Panc1 (cell line): ENCODE measurements at regions not wholly inside any gene's neighbourhood (a gene's known extent, or its start where the extent isn't known, plus 50 kb on each side); places are given as distances from the start of the nearest gene placed in this dataset.

ENCODE experiments used
- POLR2AphosphoS5 ChIP-seq: IDR thresholded peaks from 2 replicates; pipeline ENCODE4 v1.6.1; 2012; ENCODE audit warnings: mild to moderate bottlenecking, low read depth, low read length, moderate library complexity
- TCF7L2 ChIP-seq: IDR thresholded peaks from 2 replicates; pipeline ENCODE4 v1.6.1; 2011; ENCODE audit warnings: mild to moderate bottlenecking, low read depth, low read length, inconsistent platforms
- TF ChIP-seq, protein P1 (sequence below): fragments of 450-650 bp; IDR thresholded peaks from 2 replicates; pipeline ENCODE4 v1.5.1; 2017; ENCODE audit warnings: mild to moderate bottlenecking
- TF ChIP-seq, protein P2 (sequence below), 2 experiments: IDR thresholded peaks; 2 replicates each; pipeline ENCODE4 v1.6.1; 2011 to 2012; ENCODE audit warnings: low read depth in 2 of 2, control low read depth in 1 of 2, low read length in 1 of 2, mild to moderate bottlenecking in 1 of 2, moderate library complexity in 1 of 2; ENCODE audit not compliant: insufficient read depth in 1 of 2

DNA sequence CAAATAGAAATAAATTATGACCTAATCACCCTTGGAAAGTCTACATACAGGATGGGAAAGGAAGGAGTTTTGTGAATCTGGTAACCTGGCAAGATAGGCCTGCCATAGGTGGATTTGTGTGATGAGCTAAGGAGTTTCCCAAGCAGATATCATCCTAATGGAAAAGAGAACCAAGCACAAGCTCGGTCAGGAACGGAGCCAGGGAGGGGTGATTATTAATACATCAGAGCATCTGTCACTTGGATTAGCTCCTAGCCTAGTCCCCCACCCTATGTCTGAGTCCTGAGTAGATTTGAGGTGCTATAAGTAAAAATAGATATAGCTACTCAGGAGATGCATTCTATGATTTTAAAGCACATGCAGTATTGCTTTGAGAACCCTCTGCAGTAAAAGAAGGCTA lies 57.3 kb upstream of the SMARCA2 start:
- TF ChIP-seq, protein P1, sequence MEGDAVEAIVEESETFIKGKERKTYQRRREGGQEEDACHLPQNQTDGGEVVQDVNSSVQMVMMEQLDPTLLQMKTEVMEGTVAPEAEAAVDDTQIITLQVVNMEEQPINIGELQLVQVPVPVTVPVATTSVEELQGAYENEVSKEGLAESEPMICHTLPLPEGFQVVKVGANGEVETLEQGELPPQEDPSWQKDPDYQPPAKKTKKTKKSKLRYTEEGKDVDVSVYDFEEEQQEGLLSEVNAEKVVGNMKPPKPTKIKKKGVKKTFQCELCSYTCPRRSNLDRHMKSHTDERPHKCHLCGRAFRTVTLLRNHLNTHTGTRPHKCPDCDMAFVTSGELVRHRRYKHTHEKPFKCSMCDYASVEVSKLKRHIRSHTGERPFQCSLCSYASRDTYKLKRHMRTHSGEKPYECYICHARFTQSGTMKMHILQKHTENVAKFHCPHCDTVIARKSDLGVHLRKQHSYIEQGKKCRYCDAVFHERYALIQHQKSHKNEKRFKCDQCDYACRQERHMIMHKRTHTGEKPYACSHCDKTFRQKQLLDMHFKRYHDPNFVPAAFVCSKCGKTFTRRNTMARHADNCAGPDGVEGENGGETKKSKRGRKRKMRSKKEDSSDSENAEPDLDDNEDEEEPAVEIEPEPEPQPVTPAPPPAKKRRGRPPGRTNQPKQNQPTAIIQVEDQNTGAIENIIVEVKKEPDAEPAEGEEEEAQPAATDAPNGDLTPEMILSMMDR: no peak
- TF ChIP-seq, protein P2, sequence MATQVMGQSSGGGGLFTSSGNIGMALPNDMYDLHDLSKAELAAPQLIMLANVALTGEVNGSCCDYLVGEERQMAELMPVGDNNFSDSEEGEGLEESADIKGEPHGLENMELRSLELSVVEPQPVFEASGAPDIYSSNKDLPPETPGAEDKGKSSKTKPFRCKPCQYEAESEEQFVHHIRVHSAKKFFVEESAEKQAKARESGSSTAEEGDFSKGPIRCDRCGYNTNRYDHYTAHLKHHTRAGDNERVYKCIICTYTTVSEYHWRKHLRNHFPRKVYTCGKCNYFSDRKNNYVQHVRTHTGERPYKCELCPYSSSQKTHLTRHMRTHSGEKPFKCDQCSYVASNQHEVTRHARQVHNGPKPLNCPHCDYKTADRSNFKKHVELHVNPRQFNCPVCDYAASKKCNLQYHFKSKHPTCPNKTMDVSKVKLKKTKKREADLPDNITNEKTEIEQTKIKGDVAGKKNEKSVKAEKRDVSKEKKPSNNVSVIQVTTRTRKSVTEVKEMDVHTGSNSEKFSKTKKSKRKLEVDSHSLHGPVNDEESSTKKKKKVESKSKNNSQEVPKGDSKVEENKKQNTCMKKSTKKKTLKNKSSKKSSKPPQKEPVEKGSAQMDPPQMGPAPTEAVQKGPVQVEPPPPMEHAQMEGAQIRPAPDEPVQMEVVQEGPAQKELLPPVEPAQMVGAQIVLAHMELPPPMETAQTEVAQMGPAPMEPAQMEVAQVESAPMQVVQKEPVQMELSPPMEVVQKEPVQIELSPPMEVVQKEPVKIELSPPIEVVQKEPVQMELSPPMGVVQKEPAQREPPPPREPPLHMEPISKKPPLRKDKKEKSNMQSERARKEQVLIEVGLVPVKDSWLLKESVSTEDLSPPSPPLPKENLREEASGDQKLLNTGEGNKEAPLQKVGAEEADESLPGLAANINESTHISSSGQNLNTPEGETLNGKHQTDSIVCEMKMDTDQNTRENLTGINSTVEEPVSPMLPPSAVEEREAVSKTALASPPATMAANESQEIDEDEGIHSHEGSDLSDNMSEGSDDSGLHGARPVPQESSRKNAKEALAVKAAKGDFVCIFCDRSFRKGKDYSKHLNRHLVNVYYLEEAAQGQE (IDR thresholded peaks at IDR 0.05; ENCODE audit: insufficient read depth in 1 of 2, low read depth in 2 of 2, low read length in 1 of 2): no peak
- TF ChIP-seq POLR2AphosphoS5: no peak
- no peak for TF ChIP-seq TCF7L2
